ENCODE measurements at regions not wholly inside any gene's neighbourhood (a gene's known extent, or its start where the extent isn't known, plus 50 kb on each side); places are given as distances from the start of the nearest gene placed in this dataset.

GRCh38 chr20:24821391-24821790, 127.7 kb upstream of the CST7 start:
- no peak for DNase-seq (ENCODE audit: low read depth, low spot score)
- H3K4me3 ChIP-seq (ENCODE audit: low read length) = no peak overlapping the region

GRCh38 chr20:24823176-24823784, 125.8 kb upstream of the CST7 start:
- DNase-seq (ENCODE audit: low read depth, low spot score) = no peak
- H3K4me3 ChIP-seq (ENCODE audit: low read length) = no peak overlapping the region

GRCh38 chr20:24823989-24824693, 124.9 kb upstream of the CST7 start:
- H3K4me3 ChIP-seq (ENCODE audit: low read length) = no peak overlapping the region
- DNase-seq (ENCODE audit: low read depth, low spot score) = no peak

GRCh38 chr20:24825591-24825990, 123.5 kb upstream of the CST7 start:
- DNase-seq (ENCODE audit: low read depth, low spot score) = no peak
- H3K4me3 ChIP-seq (ENCODE audit: low read length) = no peak overlapping the region

DNA sequence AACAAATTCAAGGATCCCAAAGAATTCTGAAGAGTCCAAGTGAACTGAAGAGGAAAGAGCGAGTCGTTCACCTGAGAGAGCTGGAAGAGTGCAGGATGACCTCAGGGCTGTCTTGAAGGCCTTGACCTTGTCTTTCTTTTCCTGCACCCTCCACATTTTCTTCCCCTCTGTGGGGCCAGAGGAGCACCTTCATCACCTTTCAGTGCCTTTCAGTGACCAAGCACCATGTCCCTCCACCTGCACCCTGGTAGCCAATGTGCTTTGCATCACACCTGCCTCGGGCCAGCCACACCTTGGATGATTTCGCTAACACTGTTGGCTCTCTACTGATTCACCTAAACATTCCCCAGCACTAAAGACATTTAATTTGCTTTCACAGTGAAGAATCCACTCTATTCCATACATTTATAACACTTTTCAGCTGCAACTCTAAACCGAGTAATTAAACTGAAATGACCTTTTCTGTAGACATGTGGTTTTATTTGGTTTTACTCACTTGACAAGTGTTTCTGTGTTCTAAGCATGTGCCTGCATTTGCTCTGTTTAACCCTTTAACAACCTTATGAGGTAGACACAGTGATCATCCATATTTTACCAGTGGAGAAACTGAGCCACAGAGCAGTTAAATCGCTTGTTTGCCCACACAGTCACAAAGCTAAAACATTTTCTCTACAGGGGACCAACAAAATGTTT, 121.3 kb upstream of the CST7 start:
- no peak overlapping the region for H3K4me3 ChIP-seq (ENCODE audit: low read length)
- no peak for DNase-seq (ENCODE audit: low read depth, low spot score)

- no peak overlapping the region for H3K4me3 ChIP-seq (ENCODE audit: low read length)
- DNase-seq (ENCODE audit: low read depth, low spot score) = no peak
Observed at GRCh38 chr20:24828992-24829648, 119.9 kb upstream of the CST7 start.

- H3K4me3 ChIP-seq (ENCODE audit: low read length) = no peak overlapping the region
- DNase-seq (ENCODE audit: low read depth, low spot score) = no peak
Observed at GRCh38 chr20:24829649-24830370, 119.3 kb upstream of the CST7 start.

DNA sequence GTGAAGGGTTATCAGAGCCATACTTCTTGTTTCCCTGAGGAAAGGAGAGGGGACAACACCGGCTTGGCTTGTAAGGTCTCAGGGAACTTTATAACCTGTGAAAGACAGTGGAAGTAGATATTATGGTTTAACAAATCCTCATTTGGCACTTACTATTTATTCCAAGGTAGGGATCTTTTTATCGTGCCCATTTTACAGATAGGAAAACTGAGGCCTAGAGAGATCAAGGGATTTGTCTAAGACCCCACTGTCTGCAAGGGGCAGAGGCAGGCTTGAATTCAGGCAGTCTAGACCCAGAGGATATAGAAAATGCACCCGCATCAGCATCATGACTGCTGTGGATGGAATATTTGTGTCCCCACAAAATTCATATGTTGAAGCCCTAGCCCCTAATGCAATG, 118.4 kb upstream of the CST7 start:
- no peak overlapping the region for H3K4me3 ChIP-seq (ENCODE audit: low read length)
- no peak for DNase-seq (ENCODE audit: low read depth, low spot score)

GRCh38 chr20:24831232-24831631, 117.8 kb upstream of the CST7 start:
- DNase-seq (ENCODE audit: low read depth, low spot score) = no peak
- no peak overlapping the region for H3K4me3 ChIP-seq (ENCODE audit: low read length)

DNA sequence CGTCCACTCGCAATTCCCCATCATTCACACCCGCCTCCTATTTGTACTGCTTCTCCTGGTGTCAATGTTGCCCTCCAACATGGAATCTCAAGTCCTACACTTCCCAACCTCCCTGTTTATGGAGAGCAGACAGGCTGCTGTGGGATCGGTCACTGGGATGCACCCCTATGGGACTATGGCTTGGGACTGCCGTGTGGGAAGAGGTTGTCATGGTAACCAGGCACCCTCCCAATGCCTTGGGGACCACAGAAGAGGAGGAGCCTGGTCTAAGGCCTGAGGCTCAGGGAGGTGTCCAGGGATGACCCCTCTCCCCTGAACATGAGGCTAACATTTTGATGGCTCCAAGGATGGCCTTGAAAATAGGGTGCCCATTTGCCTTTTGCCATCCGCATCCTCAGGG, 116.6 kb upstream of the CST7 start:
- no peak overlapping the region for H3K4me3 ChIP-seq (ENCODE audit: low read length)
- no peak for DNase-seq (ENCODE audit: low read depth, low spot score)

GRCh38 chr20:24833592-24833991, 115.5 kb upstream of the CST7 start:
- H3K4me3 ChIP-seq (ENCODE audit: low read length) = no peak overlapping the region
- no peak for DNase-seq (ENCODE audit: low read depth, low spot score)

DNA sequence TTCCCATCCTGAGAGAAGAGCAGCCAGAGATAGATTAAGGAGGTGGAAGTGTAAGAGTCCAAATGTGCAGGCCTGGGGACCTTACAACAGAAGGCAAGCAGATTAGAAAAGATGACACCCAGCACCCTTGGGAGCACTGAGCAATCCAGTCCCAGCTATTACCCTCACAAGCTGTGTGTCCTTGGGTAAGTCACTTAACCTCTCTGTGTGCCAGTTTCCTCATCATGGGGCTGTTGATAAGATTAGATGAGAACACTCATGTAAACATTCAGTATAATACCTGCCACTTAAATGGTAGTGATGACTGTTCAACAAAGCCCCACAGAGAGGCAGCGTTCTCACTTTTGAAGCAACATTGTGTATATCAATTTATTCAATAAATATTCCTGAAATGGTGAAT, 114.8 kb upstream of the CST7 start:
- no peak overlapping the region for H3K4me3 ChIP-seq (ENCODE audit: low read length)
- DNase-seq (ENCODE audit: low read depth, low spot score) = no peak

DNA sequence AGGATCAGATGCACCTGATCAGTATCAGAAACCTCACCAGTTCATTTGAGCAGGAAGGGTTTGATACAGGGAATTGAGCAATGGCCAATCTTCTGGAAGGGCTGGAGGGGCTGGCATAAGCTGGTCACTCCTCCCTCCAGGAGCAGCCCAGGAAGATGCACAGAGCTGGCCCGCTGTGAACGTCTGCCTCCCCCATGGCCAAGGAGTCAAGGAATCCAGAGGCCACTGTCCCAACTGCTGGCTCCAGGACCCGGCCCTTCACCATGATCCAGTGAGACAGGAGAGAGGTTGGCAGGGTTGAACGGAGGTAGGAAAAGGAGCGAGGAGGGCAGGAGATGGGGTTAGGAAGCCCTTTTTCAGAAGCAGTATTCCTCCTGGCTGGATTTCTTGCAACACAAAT, 113.9 kb upstream of the CST7 start:
- no peak overlapping the region for H3K4me3 ChIP-seq (ENCODE audit: low read length)
- no peak for DNase-seq (ENCODE audit: low read depth, low spot score)

DNA sequence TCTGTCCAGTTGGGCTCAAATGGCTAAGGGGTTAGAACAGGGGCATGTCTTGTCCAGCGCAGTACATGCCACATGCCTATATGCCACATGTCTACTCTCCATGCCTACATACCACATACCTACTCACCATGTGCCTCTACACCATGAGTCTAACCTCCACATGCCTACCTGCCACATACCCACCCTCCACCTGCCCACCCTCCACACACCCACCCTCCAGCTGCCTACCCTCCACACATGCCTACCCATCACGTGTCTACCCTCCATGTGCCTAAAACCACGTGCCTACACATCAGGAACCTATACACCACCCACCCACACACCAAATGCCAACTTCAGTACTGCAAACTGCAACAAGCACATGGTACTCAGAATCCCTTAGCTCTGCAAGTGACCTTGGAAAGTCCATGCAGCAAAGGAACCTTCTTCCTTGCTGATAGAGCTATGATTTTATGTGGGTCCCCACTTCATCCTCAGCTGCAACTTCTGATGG, 113.0 kb upstream of the CST7 start:
- DNase-seq (ENCODE audit: low read depth, low spot score) = no peak
- H3K4me3 ChIP-seq (ENCODE audit: low read length) = no peak overlapping the region

GRCh38 chr20:24836661-24837299, 112.3 kb upstream of the CST7 start:
- no peak for DNase-seq (ENCODE audit: low read depth, low spot score)
- H3K4me3 ChIP-seq (ENCODE audit: low read length) = no peak overlapping the region

DNA sequence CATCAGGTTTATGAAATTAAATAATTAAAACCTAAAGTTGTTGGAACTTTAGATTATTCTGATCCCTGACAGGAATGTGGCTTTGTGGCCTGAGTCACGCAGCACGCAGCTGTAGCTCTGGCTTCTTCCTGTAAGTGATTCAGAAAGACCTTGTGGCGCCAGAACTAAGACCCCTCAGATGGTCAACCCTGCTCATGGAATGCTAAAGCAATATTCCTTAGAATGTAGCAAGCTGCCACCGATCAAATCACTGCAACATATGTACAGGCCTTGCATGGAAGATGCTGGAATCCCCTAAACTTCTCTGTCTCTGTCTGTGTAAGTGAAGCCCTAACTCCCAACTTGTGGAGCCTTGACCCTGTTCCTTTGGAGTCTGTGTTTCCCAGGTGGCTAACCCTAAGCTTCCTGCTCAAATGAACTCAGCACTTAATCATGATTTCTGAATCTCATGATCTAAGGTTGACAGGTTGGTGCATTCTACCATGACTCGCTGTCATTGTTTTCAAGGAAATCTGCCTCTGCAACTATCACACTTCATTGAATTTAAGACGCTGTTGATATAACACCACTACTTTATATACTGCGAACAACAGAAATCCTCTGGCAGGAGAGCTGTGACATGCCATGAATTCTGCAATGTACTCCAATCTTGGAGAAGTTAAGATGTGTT, 111.2 kb upstream of the CST7 start:
- no peak for DNase-seq (ENCODE audit: low read depth, low spot score)
- H3K4me3 ChIP-seq (ENCODE audit: low read length) = no peak overlapping the region

DNA sequence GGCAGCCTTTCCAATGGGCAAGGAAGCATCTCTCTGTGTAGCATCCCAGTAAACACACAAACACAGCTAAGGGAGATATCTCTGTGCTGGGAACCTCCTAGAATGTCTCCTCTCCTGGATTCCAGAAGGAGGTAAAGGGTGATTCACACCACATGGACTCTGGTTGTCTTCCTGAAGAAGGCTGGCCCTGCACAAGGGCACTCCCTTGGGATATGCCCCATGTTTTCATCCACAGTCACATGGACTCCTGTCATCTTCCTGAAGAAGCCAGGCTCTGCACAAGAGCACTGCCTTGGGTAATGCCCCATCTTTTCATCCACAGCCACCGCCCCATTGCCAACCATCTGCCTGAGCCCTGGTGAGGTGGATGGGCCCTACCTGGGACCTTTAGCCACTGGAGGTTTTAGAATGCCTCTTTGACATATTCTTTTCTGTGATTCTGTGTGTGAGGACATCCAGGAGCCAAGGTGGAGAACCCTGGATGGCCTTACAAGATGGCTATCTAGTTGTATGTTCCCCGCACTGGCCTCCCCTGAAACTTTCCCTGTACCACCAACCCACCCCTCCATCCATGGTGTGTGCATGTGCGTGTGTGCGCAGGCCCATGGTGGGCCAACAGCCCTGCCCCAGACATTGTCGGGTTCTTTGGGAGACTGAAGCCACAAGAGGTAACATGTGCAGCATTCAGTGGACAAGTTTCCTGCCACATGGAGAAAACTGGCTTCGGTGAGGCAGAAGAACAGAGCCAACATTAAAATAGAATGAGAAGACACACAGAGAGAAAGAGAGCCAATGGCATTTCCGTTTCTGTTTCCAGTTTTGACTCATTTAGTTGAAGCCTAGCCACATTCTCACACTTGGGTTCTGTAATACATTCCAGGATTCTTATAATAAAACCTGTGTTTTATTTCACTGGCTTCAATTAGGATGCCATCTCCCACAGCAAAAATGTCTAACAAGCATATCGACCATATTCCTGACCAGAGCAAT, 110.2 kb upstream of the CST7 start:
- H3K4me3 ChIP-seq (ENCODE audit: low read length) = no peak overlapping the region
- no peak for DNase-seq (ENCODE audit: low read depth, low spot score)
